ENCODE measurements at regions not wholly inside any gene's neighbourhood (a gene's known extent, or its start where the extent isn't known, plus 50 kb on each side); places are given as distances from the start of the nearest gene placed in this dataset.

GRCh38 chr17:17412326-17412725, 64.5 kb upstream of the MED9 start (continued):
- no peak for TF ChIP-seq FOXP4 (CRISPR knock-in tag; IDR thresholded peaks at IDR 0.05)
- TF ChIP-seq PHF20 (CRISPR knock-in tag; IDR thresholded peaks at IDR 0.05), result no peak

- Histone ChIP-seq H2AFZ (ENCODE audit: low read length) (no peak overlapping the region), H3K27ac (ENCODE audit: extremely low read length, insufficient read depth, low read length) (no peak overlapping the region), H3K27me3 (ENCODE audit: control insufficient read depth in 1 of 2, insufficient read depth in 2 of 2, low read length in 2 of 2) (no peaks in the 10 kb centered on the region), H3K4me1 (ENCODE audit: insufficient read depth, low read length) (peaks cover 38% of the 10 kb centered on the region), H3K4me2 (ENCODE audit: low read depth, low read length) (no peak overlapping the region), H3K79me2 (ENCODE audit: insufficient read depth, low read length) (no peaks in the 10 kb centered on the region), H4K20me1 (ENCODE audit: insufficient read depth, low read length) (no peaks in the 10 kb centered on the region), H3K9me3 (ENCODE audit: low read length) (no peaks in the 10 kb centered on the region), H3K4me3 (replicated peaks in 1 of 3; ENCODE audit: insufficient read depth in 1 of 3, low read depth in 2 of 3, low read length in 3 of 3) (no peak overlapping the region), H3K36me3 (replicated peaks in 1 of 2; ENCODE audit: control insufficient read depth in 1 of 2, insufficient read depth in 2 of 2, low read length in 2 of 2) (no peaks in the 10 kb centered on the region), H3K9ac (ENCODE audit: insufficient read depth, low read depth, low read length) (no peak overlapping the region)
- 88% methylated on average over 6 of the region's 6 CpGs for WGBS (ENCODE audit: low lambda C conversion rate)
- intact Hi-C loops (cut with micrococcal nuclease; ENCODE audit: unreplicated experiment) (no loop called here), in situ Hi-C loops (cut with HindIII; ENCODE audit: extremely low pct_ligation_motif_present, low pct_unique_long_range_greater_than_20kb) (no loop called here)
- FAIRE-seq (no peak), DNase-seq (ENCODE audit: low spot score) (peak; percentile 32), ATAC-seq (no peak)
- BruUV-seq (replicated peaks), result no TSS peak
- ChIA-PET CTCF (ENCODE audit: low intra/inter-chr PET ratio, low total read pairs) (no interaction called here), POLR2A (no interaction called here)
- TF ChIP-seq SOX13 (IDR thresholded peaks at IDR 0.05), result no peak
- peak in 1 of 2 experiments; percentile 57; a peak in 2 of 4 replicates for TF ChIP-seq SOX13 (CRISPR knock-in tag; conservative IDR thresholded peaks at IDR 0.05 in 1 of 2, IDR thresholded peaks at IDR 0.05 in 1 of 2)
- TF ChIP-seq SOX5 (CRISPR knock-in tag; IDR thresholded peaks at IDR 0.05; ENCODE audit: borderline replicate concordance), result peak; percentile 24; the same call in 1 of the 2 replicates
- TF ChIP-seq PREB (CRISPR knock-in tag; IDR thresholded peaks at IDR 0.05), result no peak
- no peak for TF ChIP-seq KDM2A (CRISPR knock-in tag; IDR thresholded peaks at IDR 0.05; ENCODE audit: borderline replicate concordance, low read depth)
These were observed 63.5 kb upstream of the MED9 start for GRCh38 chr17:17413215-17413792.
